HG03460 (cell line): ENCODE measurements at regions not wholly inside any gene's neighbourhood (a gene's known extent, or its start where the extent isn't known, plus 50 kb on each side); places are given as distances from the start of the nearest gene placed in this dataset.

Experiments
- ATAC-seq: cut with Tn5 transposase; IDR thresholded peaks from one replicate; pipeline ENCODE4 v1.9.1; 2021; ENCODE audit not compliant: unreplicated experiment

GRCh38 chr12:59093073-59093772 is 172.9 kb upstream of the LRIG3 start:
- no peak for ATAC-seq

- ATAC-seq, result no peak
Observed at GRCh38 chr12:59088673-59089072, 168.4 kb upstream of the LRIG3 start.

- ATAC-seq, result no peak
Observed at GRCh38 chr12:59087691-59088090, 167.4 kb upstream of the LRIG3 start.

DNA sequence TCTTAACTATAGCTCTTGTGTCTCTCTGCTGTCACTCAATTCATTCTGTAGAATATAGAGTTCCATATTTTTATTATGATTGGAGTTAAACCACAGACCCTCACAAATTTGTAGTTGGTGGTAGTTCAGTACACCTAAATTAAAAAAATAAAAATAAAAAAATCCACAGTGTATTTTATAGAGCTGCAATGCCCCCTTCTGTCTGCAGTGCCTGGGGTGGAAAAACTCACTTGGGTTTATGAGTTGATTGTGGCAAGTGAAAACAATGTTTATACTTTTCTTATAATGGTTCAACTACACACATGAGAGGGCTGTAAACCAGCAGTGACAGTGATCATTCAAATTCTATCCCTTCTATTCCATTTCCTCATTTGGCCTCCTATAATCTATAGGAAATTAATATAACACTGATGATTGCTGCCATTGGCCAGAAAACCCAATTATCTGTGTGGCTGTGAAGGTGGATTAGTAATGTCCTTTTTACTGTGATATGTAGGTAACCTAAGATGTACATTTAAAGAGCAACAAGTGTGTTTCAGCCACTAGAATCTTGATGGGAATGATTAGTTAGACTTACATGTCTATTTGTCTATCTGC is 166.9 kb upstream of the LRIG3 start:
- ATAC-seq, result no peak

DNA sequence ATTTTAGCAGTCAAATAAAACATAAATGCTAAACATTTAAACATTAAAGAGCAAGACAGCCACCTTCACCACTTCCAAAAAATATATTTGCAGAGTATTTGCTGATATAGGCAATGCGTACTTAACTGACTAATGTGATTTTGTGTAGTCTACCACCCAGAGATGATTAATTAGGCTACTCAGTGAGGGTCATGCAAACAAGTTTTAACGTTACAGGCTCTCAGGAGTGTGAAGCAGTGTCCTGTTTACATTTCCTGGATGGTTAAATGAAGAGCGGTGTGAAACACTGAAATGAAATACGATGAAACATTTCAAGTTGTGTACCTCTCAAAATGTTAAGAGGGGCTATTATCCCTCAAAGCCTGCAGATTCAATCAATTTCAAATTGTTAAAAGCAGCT is 165.8 kb upstream of the LRIG3 start:
- ATAC-seq, result no peak

DNA sequence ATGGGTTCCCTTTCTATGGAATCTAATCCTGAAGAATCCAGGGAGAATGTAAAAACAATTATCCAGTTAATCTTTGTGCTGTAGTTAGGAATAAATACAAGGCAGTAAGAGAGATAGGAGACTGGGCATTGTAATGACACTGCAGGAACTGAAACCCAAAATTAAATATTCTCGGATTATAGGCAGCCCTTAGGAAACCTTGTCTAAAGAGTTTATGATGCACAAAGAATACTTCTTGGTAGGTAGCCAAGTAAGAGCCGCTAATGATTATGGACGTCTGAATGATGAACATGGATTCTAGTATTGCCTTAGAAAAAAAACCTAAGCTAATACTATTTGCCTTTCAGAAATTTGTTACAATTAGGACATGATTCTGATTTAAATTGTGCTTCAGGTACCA is 165.4 kb upstream of the LRIG3 start:
- no peak for ATAC-seq

DNA sequence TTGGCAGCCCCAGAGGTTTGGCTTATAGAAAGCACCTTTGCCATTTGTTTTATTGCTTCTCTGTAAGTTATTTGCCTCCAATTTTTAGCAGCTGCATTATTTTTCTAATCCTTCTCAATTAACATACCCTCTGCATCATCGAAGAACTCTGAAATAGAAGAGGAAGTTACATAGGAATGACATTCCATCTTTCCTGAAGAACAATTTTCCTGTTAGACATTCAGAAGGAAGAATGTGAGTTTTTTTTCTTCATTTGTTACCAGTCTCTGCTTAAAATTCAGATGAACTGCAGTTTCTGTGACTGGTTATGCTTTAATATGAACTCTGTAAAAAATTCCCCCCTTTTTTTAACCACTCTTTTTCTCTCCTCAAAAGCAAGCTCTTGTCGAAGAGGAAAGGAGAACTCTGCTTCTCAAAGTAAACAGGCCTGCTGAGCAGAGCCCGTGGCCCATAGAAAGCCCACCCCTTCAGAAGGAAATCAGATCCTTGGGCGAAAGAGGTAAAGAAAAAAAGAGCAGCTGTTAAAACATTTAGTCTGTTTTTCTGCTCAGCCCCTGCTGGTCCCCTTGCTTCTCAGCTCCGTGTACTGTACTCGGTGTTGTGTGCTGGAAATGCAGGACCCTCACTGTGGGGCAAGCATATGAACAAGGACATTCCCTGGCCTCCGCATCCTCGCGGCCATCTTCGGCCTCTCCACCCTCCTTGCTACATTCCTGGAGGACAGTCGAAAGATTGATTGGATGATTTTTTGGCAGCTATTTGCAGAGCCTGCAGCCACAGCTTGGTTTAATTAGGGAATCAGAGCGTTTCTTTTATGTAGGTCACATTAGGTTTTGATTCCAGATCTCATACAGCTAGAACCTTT is 164.4 kb upstream of the LRIG3 start:
- no peak for ATAC-seq

GRCh38 chr12:59082952-59083351 is 162.6 kb upstream of the LRIG3 start:
- ATAC-seq, result no peak

- ATAC-seq, result no peak
Observed at GRCh38 chr12:59080101-59080500, 159.8 kb upstream of the LRIG3 start.

- ATAC-seq, result no peak
Observed at GRCh38 chr12:59079472-59079871, 159.2 kb upstream of the LRIG3 start.

GRCh38 chr12:59079002-59079401 is 158.7 kb upstream of the LRIG3 start:
- no peak for ATAC-seq

DNA sequence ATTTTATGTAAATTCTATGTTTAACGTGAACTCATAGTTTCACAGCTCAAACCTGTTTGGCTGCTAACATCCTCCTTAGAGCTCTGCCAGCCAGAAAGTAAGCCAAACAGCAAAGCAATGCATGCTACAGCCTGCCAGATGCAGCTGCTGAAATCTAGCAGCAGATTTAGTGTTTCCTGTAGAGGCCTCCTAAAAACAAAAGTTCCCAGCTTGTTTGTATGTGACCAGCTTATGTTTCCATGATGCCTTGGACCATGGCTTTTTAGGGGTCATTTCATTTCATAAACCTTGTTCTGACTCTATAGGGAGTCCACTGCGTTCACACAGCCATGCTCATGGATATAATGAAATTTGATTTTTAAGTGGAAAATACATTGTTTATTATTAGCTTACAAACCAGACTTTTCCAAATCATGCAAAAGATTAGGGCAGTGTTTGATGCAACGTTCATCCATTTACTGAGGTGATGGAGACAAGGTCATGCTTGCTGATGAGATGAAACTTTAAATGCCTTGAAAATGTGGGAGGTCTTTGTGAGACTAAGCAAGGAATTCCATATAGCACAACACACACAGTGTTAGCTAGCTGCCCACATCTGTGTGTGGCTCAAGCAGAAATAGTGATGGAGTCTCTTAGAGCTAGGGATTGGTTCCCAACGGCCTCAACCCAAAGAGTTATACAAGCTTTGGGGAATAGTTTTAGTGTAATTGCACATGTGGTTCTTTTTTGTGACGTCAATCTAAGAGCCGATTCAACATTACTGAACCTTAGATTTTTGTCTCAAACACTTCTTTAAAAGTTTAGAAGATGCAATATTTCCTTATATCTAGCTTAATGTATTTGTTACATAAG is 157.5 kb upstream of the LRIG3 start:
- ATAC-seq, result no peak

DNA sequence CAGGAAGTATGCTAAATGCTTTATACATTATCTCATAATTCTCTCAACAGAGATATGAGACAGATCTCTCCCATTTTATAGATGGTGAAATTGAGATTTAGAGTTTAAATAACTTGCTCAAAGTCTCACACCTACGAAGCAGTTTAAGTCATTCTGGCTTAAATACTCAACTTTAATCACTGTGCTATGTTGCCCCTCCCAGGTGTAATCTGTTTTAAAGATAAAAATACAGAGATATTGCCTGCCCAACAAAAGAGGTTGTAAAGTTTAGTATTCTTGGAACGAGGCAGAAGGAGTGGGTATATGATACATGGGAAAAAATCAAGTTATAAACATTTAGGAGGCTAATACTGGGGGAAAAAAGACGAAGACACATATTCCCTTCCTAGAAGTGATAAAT is 156.8 kb upstream of the LRIG3 start:
- no peak for ATAC-seq

DNA sequence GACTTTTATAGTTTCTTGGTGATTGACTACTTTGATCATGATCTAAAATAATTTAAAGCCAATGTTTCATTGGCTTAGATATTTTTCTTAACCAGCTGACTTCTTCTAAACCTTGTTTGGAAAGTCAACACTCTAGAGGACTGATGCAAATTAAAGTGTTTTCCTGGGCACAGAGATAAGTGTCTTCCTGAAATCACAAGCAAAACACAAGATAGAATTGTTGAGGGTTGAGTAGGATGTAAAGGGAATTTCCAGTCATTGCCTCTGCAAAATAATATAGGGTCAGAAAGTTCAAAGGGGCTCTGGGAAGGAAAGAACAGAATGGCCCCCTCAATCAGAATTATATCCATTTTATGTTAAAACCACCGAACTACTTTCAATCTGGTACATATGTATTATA is 156.3 kb upstream of the LRIG3 start:
- no peak for ATAC-seq

DNA sequence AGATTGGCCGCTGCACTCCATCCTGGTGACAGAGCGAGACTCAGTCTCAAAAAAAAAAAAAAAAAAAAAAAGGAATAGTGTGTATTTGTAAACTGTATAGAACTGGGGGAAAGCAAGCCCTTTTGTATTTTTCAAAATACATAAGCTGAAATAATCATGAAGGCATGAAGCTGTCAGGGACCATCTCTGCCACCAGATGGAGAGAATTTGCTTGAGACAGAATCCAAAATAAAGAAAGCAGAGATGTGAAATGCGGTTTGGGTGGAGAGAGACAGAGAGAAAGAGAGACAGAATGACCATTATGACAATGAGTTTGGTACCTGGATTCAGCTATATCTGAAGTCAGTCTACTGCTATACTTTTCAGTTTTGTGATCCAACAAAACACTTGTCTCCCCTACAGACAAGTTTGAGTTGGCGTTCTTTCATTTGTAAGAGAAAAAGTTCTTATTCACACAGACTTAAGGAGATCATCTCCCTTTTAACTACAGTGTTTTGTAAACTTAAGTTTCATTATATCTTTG is 155.7 kb upstream of the LRIG3 start:
- no peak for ATAC-seq

GRCh38 chr12:59075141-59075540 is 154.8 kb upstream of the LRIG3 start:
- ATAC-seq, result no peak

GRCh38 chr12:59070322-59070933 is 150.1 kb upstream of the LRIG3 start:
- no peak for ATAC-seq

GRCh38 chr12:59069516-59069915 is 149.2 kb upstream of the LRIG3 start:
- no peak for ATAC-seq

DNA sequence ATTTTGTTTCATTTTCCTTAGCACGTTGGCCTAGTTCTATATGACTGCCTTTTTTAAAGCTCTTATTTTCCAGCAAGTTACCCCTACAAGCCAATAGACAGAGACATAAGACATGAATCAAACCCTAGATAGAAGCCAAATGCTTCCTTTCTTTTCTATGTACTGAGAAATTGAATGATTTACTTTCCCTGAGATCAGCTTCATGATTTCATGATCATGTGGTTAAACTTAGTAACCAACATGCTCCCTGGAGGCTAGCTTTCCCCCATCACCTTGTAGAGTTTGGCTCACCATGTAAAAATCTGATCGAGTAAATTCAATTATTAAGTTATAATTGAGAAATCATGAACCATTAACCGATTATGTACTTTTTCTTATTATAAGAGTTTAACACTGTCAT is 148.1 kb upstream of the LRIG3 start:
- ATAC-seq, result no peak

GRCh38 chr12:59067083-59067482 is 146.8 kb upstream of the LRIG3 start:
- ATAC-seq, result no peak

- no peak for ATAC-seq
Observed at GRCh38 chr12:59066445-59066844, 146.1 kb upstream of the LRIG3 start.
